SH-SY5Y (cell line): ENCODE measurements at regions not wholly inside any gene's neighbourhood (a gene's known extent, or its start where the extent isn't known, plus 50 kb on each side); places are given as distances from the start of the nearest gene placed in this dataset.

Source experiments
- GATA2 ChIP-seq: IDR thresholded peaks from 2 replicates; pipeline ENCODE4 v1.6.1; 2011; ENCODE audit warnings: mild to moderate bottlenecking, low read depth, low read length
- GATA3 ChIP-seq: IDR thresholded peaks from 2 replicates; pipeline ENCODE4 v1.6.1; 2011; ENCODE audit warnings: low read depth, mild to moderate bottlenecking, low read length, moderate library complexity

GRCh38 chr4:125020089-125021034 lies 294.4 kb upstream of the FAT4 start:
- TF ChIP-seq GATA2 (no peak), GATA3 (no peak)
